HG03108 (cell line): ENCODE measurements at regions not wholly inside any gene's neighbourhood (a gene's known extent, or its start where the extent isn't known, plus 50 kb on each side); places are given as distances from the start of the nearest gene placed in this dataset.

ENCODE experiments used
- ATAC-seq: cut with Tn5 transposase; IDR thresholded peaks from one replicate; pipeline ENCODE4 v1.9.1; 2021; ENCODE audit warnings: moderate library complexity; ENCODE audit not compliant: unreplicated experiment

GRCh38 chr2:137823196-137823595 is 141.1 kb upstream of the HNMT start:
- ATAC-seq, result no peak

- ATAC-seq, result no peak
These were observed 139.8 kb upstream of the HNMT start for GRCh38 chr2:137824501-137824900.

GRCh38 chr2:137826373-137827372 is 137.6 kb upstream of the HNMT start:
- ATAC-seq, result peak; percentile 87

- no peak for ATAC-seq
These were observed 135.6 kb upstream of the HNMT start for GRCh38 chr2:137828624-137829023.

- no peak for ATAC-seq
These were observed 135.0 kb upstream of the HNMT start for GRCh38 chr2:137829251-137829650.

- no peak for ATAC-seq
These were observed 129.4 kb upstream of the HNMT start for GRCh38 chr2:137834760-137835379.

GRCh38 chr2:137836671-137837070 is 127.6 kb upstream of the HNMT start:
- no peak for ATAC-seq

- ATAC-seq, result no peak
These were observed 126.4 kb upstream of the HNMT start for GRCh38 chr2:137837830-137838229.

GRCh38 chr2:137838255-137839092 is 125.8 kb upstream of the HNMT start:
- peak; percentile 50 for ATAC-seq

GRCh38 chr2:137842430-137842829 is 121.8 kb upstream of the HNMT start:
- ATAC-seq, result no peak

GRCh38 chr2:137842952-137843351 is 121.3 kb upstream of the HNMT start:
- ATAC-seq, result no peak

- ATAC-seq, result no peak
These were observed 118.9 kb upstream of the HNMT start for GRCh38 chr2:137845422-137845821.

- ATAC-seq, result no peak
These were observed 117.3 kb upstream of the HNMT start for GRCh38 chr2:137846993-137847392.

GRCh38 chr2:137847443-137847842 is 116.8 kb upstream of the HNMT start:
- no peak for ATAC-seq

GRCh38 chr2:137857881-137858280 is 106.4 kb upstream of the HNMT start:
- ATAC-seq, result no peak

GRCh38 chr2:137862651-137863050 is 101.6 kb upstream of the HNMT start:
- no peak for ATAC-seq

GRCh38 chr2:137865954-137866540 is 98.2 kb upstream of the HNMT start:
- ATAC-seq, result peak; percentile 52

GRCh38 chr2:137870682-137871081 is 93.6 kb upstream of the HNMT start:
- ATAC-seq, result peak; percentile 75

- no peak for ATAC-seq
These were observed 91.7 kb upstream of the HNMT start for GRCh38 chr2:137872577-137872976.

- ATAC-seq, result no peak
These were observed 90.6 kb upstream of the HNMT start for GRCh38 chr2:137873536-137874244.
